Cardiac fibroblast (primary cell): ENCODE measurements at regions not wholly inside any gene's neighbourhood (a gene's known extent, or its start where the extent isn't known, plus 50 kb on each side); places are given as distances from the start of the nearest gene placed in this dataset.

ENCODE experiments used
- DNase-seq, 2 donors: peaks; one replicate each; pipeline versions ENCODE4 v3.0.0 to v3.0.0-alpha.2; 2010; ENCODE audit warnings: low read depth in 2 of 2
- H3K4me3 ChIP-seq, 2 donors: replicated peaks in 1 of 2; 1 replicate in 1 of 2; 2 replicates in 1 of 2; pipeline ENCODE4 v1.5.1; 2011; ENCODE audit warnings: low read depth in 2 of 2, low read length in 2 of 2, mild to moderate bottlenecking in 2 of 2, moderate library complexity in 1 of 2
- CTCF ChIP-seq: IDR thresholded peaks from one replicate; pipeline ENCODE4 v1.5.1; 2011; ENCODE audit warnings: low read depth, mild to moderate bottlenecking, low read length, inconsistent platforms

- no peak for DNase-seq
- no peak for TF ChIP-seq CTCF
- no peak overlapping the region for H3K4me3 ChIP-seq
Observed at GRCh38 chr3:22208844-22209243, 457.8 kb upstream of the ZNF385D start.

DNA sequence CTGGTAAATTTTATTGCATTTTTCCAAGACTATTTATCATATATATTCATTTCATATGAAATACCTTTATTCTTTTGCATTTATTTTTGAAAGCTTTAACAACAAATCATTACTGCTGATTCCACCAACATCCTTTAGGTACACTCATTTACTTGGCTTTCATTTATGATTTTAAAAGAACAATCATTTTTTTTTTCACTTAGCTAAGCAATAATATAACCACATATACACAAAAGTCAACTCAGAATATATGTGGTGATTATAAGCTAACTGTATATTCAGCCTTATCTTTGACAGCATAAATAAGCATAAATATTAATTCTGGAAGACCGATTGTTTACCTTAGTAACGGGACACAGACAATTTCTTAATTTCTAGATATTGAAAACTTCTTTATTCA, 458.6 kb upstream of the ZNF385D start:
- no peak for TF ChIP-seq CTCF

GRCh38 chr3:22210693-22211092, 459.7 kb upstream of the ZNF385D start:
- no peak for TF ChIP-seq CTCF
- no peak for DNase-seq
- H3K4me3 ChIP-seq: no peak overlapping the region

More for the DNA sequence above, 458.6 kb upstream of the ZNF385D start:
- no peak for DNase-seq
- no peak overlapping the region for H3K4me3 ChIP-seq

DNA sequence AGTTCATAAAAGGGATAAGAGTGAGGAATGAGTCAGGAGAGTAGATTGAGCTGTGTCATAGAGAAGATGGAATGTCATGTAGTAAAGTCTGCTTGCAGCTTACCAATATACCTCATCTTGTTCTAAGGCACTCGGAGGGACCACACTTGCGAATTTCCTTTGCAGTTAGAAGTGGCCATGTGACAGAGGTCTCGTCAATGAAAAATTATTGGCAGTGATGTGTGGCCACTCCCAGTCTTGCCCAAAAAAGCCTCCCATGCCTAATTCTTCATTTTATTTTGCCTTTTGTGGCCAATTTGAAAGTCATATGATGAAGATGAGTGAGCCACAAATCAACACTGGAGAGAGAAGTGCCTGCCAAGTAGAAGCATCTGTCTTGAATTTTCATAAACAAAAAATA, 465.6 kb upstream of the ZNF385D start:
- TF ChIP-seq CTCF: no peak
- DNase-seq: no peak
- no peak overlapping the region for H3K4me3 ChIP-seq

- TF ChIP-seq CTCF: no peak
- H3K4me3 ChIP-seq: no peak overlapping the region
- no peak for DNase-seq
Observed at GRCh38 chr3:22225161-22225560, 474.2 kb upstream of the ZNF385D start.

GRCh38 chr3:22228705-22229104, 477.7 kb upstream of the ZNF385D start:
- no peak for DNase-seq
- no peak overlapping the region for H3K4me3 ChIP-seq
- TF ChIP-seq CTCF: no peak

GRCh38 chr3:22231061-22231460, 480.1 kb upstream of the ZNF385D start:
- no peak overlapping the region for H3K4me3 ChIP-seq
- peak; percentile 15 to 48 for DNase-seq
- TF ChIP-seq CTCF: no peak
